K562 (cell line): ENCODE measurements at regions not wholly inside any gene's neighbourhood (a gene's known extent, or its start where the extent isn't known, plus 50 kb on each side); places are given as distances from the start of the nearest gene placed in this dataset.

Source experiments
- ATAC-seq: fragments of 200-7000 bp; cut with Tn5 transposase; 3 replicates; pipeline ENCODE4 v1.9.1; 2020; ENCODE audit warnings: moderate library complexity
- BruUV-seq: library from RNA; stranded (reverse); fragments of 400-500 nt; replicated peaks from 2 replicates; lab custom pipeline; 2021; lab: Mats Ljungman, UMichigan
- CTCF ChIA-PET: fragments of 300-600 bp; formaldehyde crosslinking; extraction: SDS; loops from one replicate; lab custom pipeline; 2021; ENCODE audit warnings: low intra/inter-chr PET ratio; lab: Yijun Ruan, JAX
- POLR2A ChIA-PET: fragments of 300-600, 350-650 bp; sonication (Branson Sonifier 250); formaldehyde crosslinking; extraction: SDS; loops from one replicate; lab custom pipeline; 2021; ENCODE audit warnings: antibody characterized with exemption, inconsistent platforms; lab: Yijun Ruan, JAX
- DNase-seq, 4 experiments: peaks; one replicate each; pipeline versions ENCODE4 v3.0.0 to v3.0.0-alpha.2; 2011 to 2018; ENCODE audit warnings: low spot score in 3 of 4, mixed read lengths in 3 of 4; ENCODE audit errors: extremely low read depth in 1 of 4
- FAIRE-seq: peaks from 2 replicates; lab custom pipeline; 2011; peaks lifted over from hg19 to GRCh38; lab: Jason Lieb, UNC
- H2AFZ ChIP-seq: 2 replicates; pipeline ENCODE4 v1.6.0; 2011; ENCODE audit warnings: low read depth, low read length, control low read depth, inconsistent platforms
- H3K27ac ChIP-seq: fragments of 200-600 bp; 3 replicates; pipeline ENCODE4 v1.8.0; 2011; ENCODE audit warnings: low read depth, mild to moderate bottlenecking, control low read depth, inconsistent platforms, low read length, moderate library complexity, mixed read lengths; ENCODE audit errors: extremely low read depth
- H3K27me3 ChIP-seq, 2 experiments: fragments of 300-600 bp in 1 of 2; 2 replicates in 1 of 2; 3 replicates in 1 of 2; pipeline versions ENCODE4 v1.6.0 to v1.8.0; 2011; ENCODE audit warnings: inconsistent platforms in 2 of 2, low read length in 2 of 2, mild to moderate bottlenecking in 1 of 2, mixed read lengths in 1 of 2, moderate library complexity in 1 of 2; ENCODE audit not compliant: control insufficient read depth in 2 of 2, insufficient read depth in 2 of 2
- H3K36me3 ChIP-seq: fragments of 300-600 bp; 3 replicates; pipeline ENCODE4 v1.8.0; 2011; ENCODE audit warnings: mild to moderate bottlenecking, low read length, inconsistent platforms; ENCODE audit not compliant: control insufficient read depth, insufficient read depth
- H3K4me1 ChIP-seq, 2 experiments: fragments of 200-600 bp in 1 of 2; replicated peaks in 1 of 2; 2 replicates in 1 of 2; 3 replicates in 1 of 2; pipeline versions ENCODE4 v1.5.1 to v1.8.0; 2011; ENCODE audit warnings: inconsistent platforms in 2 of 2, low read length in 2 of 2, mild to moderate bottlenecking in 1 of 2, mixed read lengths in 1 of 2, moderate library complexity in 1 of 2; ENCODE audit not compliant: control insufficient read depth in 2 of 2, insufficient read depth in 2 of 2
- H3K4me2 ChIP-seq: 2 replicates; pipeline ENCODE4 v1.6.1; 2011; ENCODE audit warnings: low read length, control low read depth, inconsistent platforms, mixed read lengths; ENCODE audit not compliant: insufficient read depth
- H3K4me3 ChIP-seq: fragments of 200-600 bp; sonication (generic), shearing (Covaris generic); 2 replicates; pipeline ENCODE4 v1.5.1; 2016; ENCODE audit warnings: control low read depth, inconsistent platforms
- H3K79me2 ChIP-seq: fragments of 200-600 bp; 3 replicates; pipeline ENCODE4 v1.8.0; 2011; ENCODE audit warnings: low read length, inconsistent platforms; ENCODE audit not compliant: control insufficient read depth, insufficient read depth
- H3K9ac ChIP-seq, 2 experiments: 2 replicates each; pipeline versions ENCODE4 v1.6.0 to v1.6.1; 2011; ENCODE audit warnings: low read depth in 2 of 2, low read length in 2 of 2, control low read depth in 1 of 2, inconsistent platforms in 1 of 2, mild to moderate bottlenecking in 1 of 2, mixed read lengths in 1 of 2; ENCODE audit not compliant: insufficient read depth in 1 of 2
- H3K9me1 ChIP-seq: one replicate; pipeline ENCODE4 v1.6.0; 2011; ENCODE audit warnings: inconsistent platforms, mild to moderate bottlenecking, low read length, moderate library complexity; ENCODE audit not compliant: control insufficient read depth, insufficient read depth
- H3K9me3 ChIP-seq: replicated peaks from 2 replicates; pipeline ENCODE4 v1.5.1; 2011; ENCODE audit warnings: low read depth, low read length, inconsistent platforms; ENCODE audit not compliant: control insufficient read depth, insufficient read depth
- H4K20me1 ChIP-seq: replicated peaks from 2 replicates; pipeline ENCODE4 v1.6.1; 2011; ENCODE audit warnings: low read length, inconsistent platforms, mixed read lengths; ENCODE audit not compliant: control insufficient read depth, insufficient read depth
- CHCHD3 ChIP-seq: fragments of 250-450 bp; sonication (Bioruptor Pico); IDR thresholded peaks from 2 replicates; pipeline ENCODE4 v2.1.2; 2022; ENCODE audit warnings: mild to moderate bottlenecking
- DPF2 ChIP-seq: fragments of 450-650 bp; IDR thresholded peaks from 2 replicates; pipeline ENCODE4 v1.6.1; 2016
- HDAC3 ChIP-seq: fragments of 450-650 bp; IDR thresholded peaks from 2 replicates; pipeline ENCODE4 v1.6.1; 2018; ENCODE audit warnings: borderline replicate concordance, mild to moderate bottlenecking, moderate library complexity; ENCODE audit not compliant: partially characterized antibody
- KAT7 ChIP-seq: sonication (generic); formaldehyde crosslinking; IDR thresholded peaks from 2 replicates; pipeline ENCODE4 v1.8.0; 2022; ENCODE audit warnings: missing genetic modification reagents, mild to moderate bottlenecking, borderline replicate concordance
- RBM39 ChIP-seq: fragments of 200-400 bp; formaldehyde crosslinking; optimal IDR thresholded peaks from 2 replicates; pipeline ENCODE3; 2018; ENCODE audit warnings: low read depth, low read length
- TSC22D4 ChIP-seq: fragments of 450-650 bp; IDR thresholded peaks from 2 replicates; pipeline ENCODE4 v1.6.1; 2016; ENCODE audit warnings: missing genetic modification characterization, missing biosample characterization, control low read depth
- ZNF274 ChIP-seq: IDR thresholded peaks from 2 replicates; pipeline ENCODE4 v1.6.1; 2011; ENCODE audit warnings: low read depth, mild to moderate bottlenecking, low read length, moderate library complexity, borderline replicate concordance
- WGBS: fragments of 100-300 bp; shearing (Covaris generic); methylation state at CpG from one replicate; pipeline ENCODE4 v1.1.6; 2016; ENCODE audit warnings: low coverage, mixed read lengths; ENCODE audit not compliant: insufficient coverage; ENCODE audit errors: missing lambda C conversion rate; 5-methylcytosine and 5-hydroxymethylcytosine counted together
- in situ Hi-C: fragments of 300-500 bp; cut with MboI; formaldehyde crosslinking; loops from 4 replicates; pipeline ENCODE4 v1.15.0; 2018; ENCODE audit warnings: inconsistent platforms, mixed read lengths
- intact Hi-C: fragments of 100-400 bp; cut with micrococcal nuclease; formaldehyde crosslinking; loops from 2 replicates; pipeline ENCODE4 v1.14.2; 2022

GRCh38 chr10:55311848-55312635 is 511.0 kb upstream of the PCDH15 start:
- in situ Hi-C loops (no loop called here), intact Hi-C loops (no loop called here)
- WGBS = 0% methylated on average over 4 of the region's 4 CpGs
- H3K79me2 ChIP-seq = no peaks in the 10 kb centered on the region
- DNase-seq (no peak), ATAC-seq (no peak), FAIRE-seq (no peak)
- no peak overlapping the region for H3K27ac ChIP-seq
- H3K9me1 ChIP-seq = no peaks in the 10 kb centered on the region
- no peaks in the 10 kb centered on the region for H3K4me1 ChIP-seq
- peaks cover 2% of the 10 kb centered on the region; the same call in 1 of the 2 replicates for H3K9me3 ChIP-seq
- H4K20me1 ChIP-seq = no peaks in the 10 kb centered on the region
- no peaks in the 10 kb centered on the region for H3K27me3 ChIP-seq
- POLR2A ChIA-PET = no interaction called here
- H3K4me3 ChIP-seq = no peak overlapping the region
- no peak overlapping the region for H2AFZ ChIP-seq
- no TSS peak for BruUV-seq
- H3K9ac ChIP-seq = no peak overlapping the region
- CTCF ChIA-PET = no interaction called here
- TF ChIP-seq RBM39 (no peak), TSC22D4 (tag) (no peak), KAT7 (no peak), DPF2 (no peak), HDAC3 (no peak), CHCHD3 (CRISPR knock-in tag) (no peak), ZNF274 (no peak)
- H3K36me3 ChIP-seq = no peaks in the 10 kb centered on the region
- H3K4me2 ChIP-seq = no peak overlapping the region
